HL-60 (cell line): ENCODE measurements at regions not wholly inside any gene's neighbourhood (a gene's known extent, or its start where the extent isn't known, plus 50 kb on each side); places are given as distances from the start of the nearest gene placed in this dataset.

Source experiments
- POLR2AphosphoS5 ChIP-seq: IDR thresholded peaks from 2 replicates; pipeline ENCODE4 v1.6.1; 2012; ENCODE audit warnings: low read depth
- SPI1 ChIP-seq: IDR thresholded peaks from 2 replicates; pipeline ENCODE4 v1.6.1; 2012; ENCODE audit warnings: low read depth, mild to moderate bottlenecking, borderline replicate concordance
- TF ChIP-seq, protein P1 (sequence below): IDR thresholded peaks from one replicate; pipeline ENCODE4 v1.5.1; 2011; ENCODE audit warnings: low read length, control low read depth, inconsistent platforms; ENCODE audit not compliant: insufficient read depth
- TF ChIP-seq, protein P2 (sequence below): IDR thresholded peaks from 2 replicates; pipeline ENCODE4 v1.6.1; 2012; ENCODE audit warnings: low read depth; ENCODE audit not compliant: insufficient replicate concordance

DNA sequence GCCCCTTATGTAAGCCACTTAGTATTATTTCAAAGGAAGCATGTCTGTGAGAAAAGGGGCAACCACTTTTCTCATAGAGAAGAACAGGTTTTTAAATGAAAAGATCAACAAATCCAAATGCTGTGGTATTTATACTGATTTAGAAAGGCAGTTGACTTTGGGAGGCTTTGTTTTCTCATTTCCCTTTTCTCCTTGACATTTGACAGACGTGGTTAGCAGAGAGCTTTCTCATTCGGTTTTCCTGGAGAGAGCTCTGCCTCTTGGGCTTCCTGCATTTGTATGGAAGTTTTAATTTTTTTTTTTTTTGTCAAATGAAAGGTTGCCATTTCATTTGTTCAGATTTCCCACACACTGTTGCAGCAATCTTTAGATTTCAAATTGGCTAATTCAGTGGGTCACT is 62.5 kb downstream of the EXOSC2 start:
- TF ChIP-seq, protein P1, sequence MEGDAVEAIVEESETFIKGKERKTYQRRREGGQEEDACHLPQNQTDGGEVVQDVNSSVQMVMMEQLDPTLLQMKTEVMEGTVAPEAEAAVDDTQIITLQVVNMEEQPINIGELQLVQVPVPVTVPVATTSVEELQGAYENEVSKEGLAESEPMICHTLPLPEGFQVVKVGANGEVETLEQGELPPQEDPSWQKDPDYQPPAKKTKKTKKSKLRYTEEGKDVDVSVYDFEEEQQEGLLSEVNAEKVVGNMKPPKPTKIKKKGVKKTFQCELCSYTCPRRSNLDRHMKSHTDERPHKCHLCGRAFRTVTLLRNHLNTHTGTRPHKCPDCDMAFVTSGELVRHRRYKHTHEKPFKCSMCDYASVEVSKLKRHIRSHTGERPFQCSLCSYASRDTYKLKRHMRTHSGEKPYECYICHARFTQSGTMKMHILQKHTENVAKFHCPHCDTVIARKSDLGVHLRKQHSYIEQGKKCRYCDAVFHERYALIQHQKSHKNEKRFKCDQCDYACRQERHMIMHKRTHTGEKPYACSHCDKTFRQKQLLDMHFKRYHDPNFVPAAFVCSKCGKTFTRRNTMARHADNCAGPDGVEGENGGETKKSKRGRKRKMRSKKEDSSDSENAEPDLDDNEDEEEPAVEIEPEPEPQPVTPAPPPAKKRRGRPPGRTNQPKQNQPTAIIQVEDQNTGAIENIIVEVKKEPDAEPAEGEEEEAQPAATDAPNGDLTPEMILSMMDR: no peak
- TF ChIP-seq, protein P2, sequence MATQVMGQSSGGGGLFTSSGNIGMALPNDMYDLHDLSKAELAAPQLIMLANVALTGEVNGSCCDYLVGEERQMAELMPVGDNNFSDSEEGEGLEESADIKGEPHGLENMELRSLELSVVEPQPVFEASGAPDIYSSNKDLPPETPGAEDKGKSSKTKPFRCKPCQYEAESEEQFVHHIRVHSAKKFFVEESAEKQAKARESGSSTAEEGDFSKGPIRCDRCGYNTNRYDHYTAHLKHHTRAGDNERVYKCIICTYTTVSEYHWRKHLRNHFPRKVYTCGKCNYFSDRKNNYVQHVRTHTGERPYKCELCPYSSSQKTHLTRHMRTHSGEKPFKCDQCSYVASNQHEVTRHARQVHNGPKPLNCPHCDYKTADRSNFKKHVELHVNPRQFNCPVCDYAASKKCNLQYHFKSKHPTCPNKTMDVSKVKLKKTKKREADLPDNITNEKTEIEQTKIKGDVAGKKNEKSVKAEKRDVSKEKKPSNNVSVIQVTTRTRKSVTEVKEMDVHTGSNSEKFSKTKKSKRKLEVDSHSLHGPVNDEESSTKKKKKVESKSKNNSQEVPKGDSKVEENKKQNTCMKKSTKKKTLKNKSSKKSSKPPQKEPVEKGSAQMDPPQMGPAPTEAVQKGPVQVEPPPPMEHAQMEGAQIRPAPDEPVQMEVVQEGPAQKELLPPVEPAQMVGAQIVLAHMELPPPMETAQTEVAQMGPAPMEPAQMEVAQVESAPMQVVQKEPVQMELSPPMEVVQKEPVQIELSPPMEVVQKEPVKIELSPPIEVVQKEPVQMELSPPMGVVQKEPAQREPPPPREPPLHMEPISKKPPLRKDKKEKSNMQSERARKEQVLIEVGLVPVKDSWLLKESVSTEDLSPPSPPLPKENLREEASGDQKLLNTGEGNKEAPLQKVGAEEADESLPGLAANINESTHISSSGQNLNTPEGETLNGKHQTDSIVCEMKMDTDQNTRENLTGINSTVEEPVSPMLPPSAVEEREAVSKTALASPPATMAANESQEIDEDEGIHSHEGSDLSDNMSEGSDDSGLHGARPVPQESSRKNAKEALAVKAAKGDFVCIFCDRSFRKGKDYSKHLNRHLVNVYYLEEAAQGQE: no peak
- no peak for TF ChIP-seq POLR2AphosphoS5
- peak; percentile 39; the same call in 1 of the 2 replicates for TF ChIP-seq SPI1
